Liver (tissue), 3 donors: ENCODE measurements at regions not wholly inside any gene's neighbourhood (a gene's known extent, or its start where the extent isn't known, plus 50 kb on each side); places are given as distances from the start of the nearest gene placed in this dataset.

ENCODE experiments used
- CTCF ChIP-seq: fragments of 150-350 bp; IDR thresholded peaks from 2 replicates; pipeline ENCODE4 v1.5.1; 2017; ENCODE audit warnings: improper control_type of control experiment, low read depth, low read length; ENCODE audit not compliant: missing input control
- FOXA1 ChIP-seq: IDR thresholded peaks from 2 replicates; pipeline ENCODE4 v1.6.1; 2016; ENCODE audit warnings: antibody characterized with exemption
- GABPA ChIP-seq, 2 donors: IDR thresholded peaks in 1 of 2; conservative IDR thresholded peaks in 1 of 2; 2 replicates each; pipeline ENCODE4 v1.6.1; 2016; ENCODE audit warnings: antibody characterized with exemption in 2 of 2, mild to moderate bottlenecking in 1 of 2, moderate library complexity in 1 of 2
- HNF4A ChIP-seq, 2 donors: conservative IDR thresholded peaks; 2 replicates each; pipeline ENCODE4 v1.6.1; 2016; ENCODE audit warnings: antibody characterized with exemption in 2 of 2, mild to moderate bottlenecking in 2 of 2
- RAD21 ChIP-seq, 2 donors: IDR thresholded peaks; 2 replicates each; pipeline ENCODE4 v1.6.1; 2016; ENCODE audit warnings: antibody characterized with exemption in 2 of 2, mild to moderate bottlenecking in 2 of 2
- REST ChIP-seq: IDR thresholded peaks from 2 replicates; pipeline ENCODE4 v1.6.1; 2016; ENCODE audit warnings: antibody characterized with exemption, mild to moderate bottlenecking
- RXRA ChIP-seq, 2 donors: IDR thresholded peaks; 2 replicates each; pipeline ENCODE4 v1.6.1; 2017 to 2018; ENCODE audit warnings: antibody characterized with exemption in 2 of 2, mild to moderate bottlenecking in 1 of 2
- SP1 ChIP-seq: IDR thresholded peaks from 2 replicates; pipeline ENCODE4 v1.6.1; 2018; ENCODE audit warnings: antibody characterized with exemption, mild to moderate bottlenecking
- TAF1 ChIP-seq: conservative IDR thresholded peaks from 2 replicates; pipeline ENCODE4 v1.6.1; 2016; ENCODE audit warnings: antibody characterized with exemption, mild to moderate bottlenecking
- YY1 ChIP-seq: IDR thresholded peaks from 2 replicates; pipeline ENCODE4 v1.6.1; 2016; ENCODE audit warnings: antibody characterized with exemption, mild to moderate bottlenecking
- TF ChIP-seq, protein P1 (sequence below): IDR thresholded peaks from 2 replicates; pipeline ENCODE4 v1.6.1; 2016; ENCODE audit warnings: antibody characterized with exemption
- TF ChIP-seq, protein P2 (sequence below): IDR thresholded peaks from 2 replicates; pipeline ENCODE4 v1.6.1; 2016; ENCODE audit warnings: antibody characterized with exemption
- donor health status: healthy.
- donor health status: healthy.

GRCh38 chr7:106365252-106366005 lies 80.6 kb upstream of the NAMPT start:
- no peak for TF ChIP-seq CTCF
- TF ChIP-seq TAF1: no peak
- TF ChIP-seq SP1: no peak
- no peak for TF ChIP-seq RAD21 (IDR thresholded peaks at IDR 0.05)
- TF ChIP-seq REST: no peak
- TF ChIP-seq RXRA (IDR thresholded peaks at IDR 0.05): no peak
- no peak for TF ChIP-seq YY1
- TF ChIP-seq, protein P1, sequence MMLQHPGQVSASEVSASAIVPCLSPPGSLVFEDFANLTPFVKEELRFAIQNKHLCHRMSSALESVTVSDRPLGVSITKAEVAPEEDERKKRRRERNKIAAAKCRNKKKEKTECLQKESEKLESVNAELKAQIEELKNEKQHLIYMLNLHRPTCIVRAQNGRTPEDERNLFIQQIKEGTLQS: no peak
- TF ChIP-seq, protein P2, sequence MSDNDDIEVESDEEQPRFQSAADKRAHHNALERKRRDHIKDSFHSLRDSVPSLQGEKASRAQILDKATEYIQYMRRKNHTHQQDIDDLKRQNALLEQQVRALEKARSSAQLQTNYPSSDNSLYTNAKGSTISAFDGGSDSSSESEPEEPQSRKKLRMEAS: no peak
- no peak for TF ChIP-seq FOXA1
- no peak for TF ChIP-seq GABPA (IDR thresholded peaks at IDR 0.05 in 1 of 2, conservative IDR thresholded peaks at IDR 0.05 in 1 of 2)
- no peak for TF ChIP-seq HNF4A (conservative IDR thresholded peaks at IDR 0.05)
